ENCODE measurements at regions not wholly inside any gene's neighbourhood (a gene's known extent, or its start where the extent isn't known, plus 50 kb on each side); places are given as distances from the start of the nearest gene placed in this dataset.
"Not testable (repeated sequence)": the region's sequence is repeated elsewhere in the genome, so short reads cannot be mapped to it uniquely, and the experiment has no call there.

GRCh38 chr18:1435487-1435886 is 530.8 kb downstream of the ADCYAP1 start:
- no peak for DNase-seq

GRCh38 chr18:1436199-1436598 is 531.5 kb downstream of the ADCYAP1 start:
- no peak for DNase-seq

- no peak for DNase-seq
These were observed 533.8 kb downstream of the ADCYAP1 start for GRCh38 chr18:1438458-1438910.

GRCh38 chr18:1438967-1439366 is 534.3 kb downstream of the ADCYAP1 start:
- DNase-seq, result no peak

- DNase-seq, result not testable (repeated sequence)
These were observed 539.4 kb downstream of the ADCYAP1 start for GRCh38 chr18:1444062-1444461.

- DNase-seq, result no peak
These were observed 542.1 kb downstream of the ADCYAP1 start for GRCh38 chr18:1446765-1447164.

- DNase-seq, result no peak
These were observed 548.1 kb downstream of the ADCYAP1 start for GRCh38 chr18:1452821-1453220.

- DNase-seq, result no peak
These were observed 550.9 kb downstream of the ADCYAP1 start for GRCh38 chr18:1455605-1456004.

- no peak for DNase-seq
These were observed 553.9 kb downstream of the ADCYAP1 start for GRCh38 chr18:1458547-1458946.

- DNase-seq, result no peak
These were observed 559.3 kb downstream of the ADCYAP1 start for GRCh38 chr18:1463981-1464380.

- DNase-seq, result no peak
These were observed 560.0 kb downstream of the ADCYAP1 start for GRCh38 chr18:1464444-1465217.

GRCh38 chr18:1466035-1466434 is 561.4 kb downstream of the ADCYAP1 start:
- DNase-seq, result no peak

- DNase-seq, result no peak
These were observed 562.8 kb downstream of the ADCYAP1 start for GRCh38 chr18:1467461-1467964.

- DNase-seq, result no peak
These were observed 563.9 kb downstream of the ADCYAP1 start for GRCh38 chr18:1468550-1468949.

- no peak for DNase-seq
These were observed 571.2 kb downstream of the ADCYAP1 start for GRCh38 chr18:1475867-1476266.

GRCh38 chr18:1480309-1480708 is 575.6 kb downstream of the ADCYAP1 start:
- DNase-seq, result no peak

GRCh38 chr18:1481577-1481976 is 576.9 kb downstream of the ADCYAP1 start:
- DNase-seq, result no peak

GRCh38 chr18:1483385-1483784 is 578.7 kb downstream of the ADCYAP1 start:
- no peak for DNase-seq

GRCh38 chr18:1487457-1487856 is 582.8 kb downstream of the ADCYAP1 start:
- no peak for DNase-seq

GRCh38 chr18:1488394-1488793 is 583.7 kb downstream of the ADCYAP1 start:
- DNase-seq, result no peak

- DNase-seq, result no peak
These were observed 584.3 kb downstream of the ADCYAP1 start for GRCh38 chr18:1488957-1489356.

- DNase-seq, result no peak
These were observed 590.7 kb downstream of the ADCYAP1 start for GRCh38 chr18:1495387-1495786.

- DNase-seq, result no peak
These were observed 591.4 kb downstream of the ADCYAP1 start for GRCh38 chr18:1496096-1496495.

GRCh38 chr18:1498216-1498615 is 593.5 kb downstream of the ADCYAP1 start:
- DNase-seq, result no peak

GRCh38 chr18:1499265-1499664 is 594.6 kb downstream of the ADCYAP1 start:
- DNase-seq, result no peak

Measured in HCEC 1CT (cell line).